ENCODE measurements at regions not wholly inside any gene's neighbourhood (a gene's known extent, or its start where the extent isn't known, plus 50 kb on each side); places are given as distances from the start of the nearest gene placed in this dataset.

GRCh38 chr17:427327-427726 lies 74.7 kb upstream of the RPH3AL start (continued):
- peak; percentile 66 for TF ChIP-seq CHD7 (IDR thresholded peaks at IDR 0.05; ENCODE audit: insufficient replicate concordance, low read length)
- TF ChIP-seq RNF2 (IDR thresholded peaks at IDR 0.05; ENCODE audit: borderline replicate concordance, low read depth, low read length, missing control alignments, poor library complexity, severe bottlenecking): no peak
- no peak for TF ChIP-seq RAD21 (IDR thresholded peaks at IDR 0.05 in 1 of 2, conservative IDR thresholded peaks at IDR 0.05 in 1 of 2; ENCODE audit: low read depth in 2 of 2, low read length in 2 of 2)
- TF ChIP-seq EZH2 (IDR thresholded peaks at IDR 0.05; ENCODE audit: low read depth, low read length, severe bottlenecking): no peak
- 0 out of 4 replicates have a peak, but pooled peaks of 1 of the 2 experiments have one; percentile 19 for TF ChIP-seq SIN3A (conservative IDR thresholded peaks at IDR 0.05 in 1 of 2, IDR thresholded peaks at IDR 0.05 in 1 of 2; ENCODE audit: low read depth in 1 of 2, low read length in 2 of 2)
- TF ChIP-seq SP4 (IDR thresholded peaks at IDR 0.05; ENCODE audit: low read length): no peak
- TF ChIP-seq KDM4A (IDR thresholded peaks at IDR 0.05; ENCODE audit: low read depth, low read length, severe bottlenecking): no peak
- TF ChIP-seq NANOG (IDR thresholded peaks at IDR 0.05; ENCODE audit: insufficient read depth, low read depth, low read length, poor library complexity, severe bottlenecking): peak; percentile 70
- TF ChIP-seq, protein P1, sequence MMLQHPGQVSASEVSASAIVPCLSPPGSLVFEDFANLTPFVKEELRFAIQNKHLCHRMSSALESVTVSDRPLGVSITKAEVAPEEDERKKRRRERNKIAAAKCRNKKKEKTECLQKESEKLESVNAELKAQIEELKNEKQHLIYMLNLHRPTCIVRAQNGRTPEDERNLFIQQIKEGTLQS (IDR thresholded peaks at IDR 0.05; ENCODE audit: insufficient read depth, low read depth, low read length): no peak
- no peak for TF ChIP-seq ASH2L (IDR thresholded peaks at IDR 0.05; ENCODE audit: low read length)

All from H1 (cell line).